OCI-LY1 (cell line): ENCODE measurements at regions not wholly inside any gene's neighbourhood (a gene's known extent, or its start where the extent isn't known, plus 50 kb on each side); places are given as distances from the start of the nearest gene placed in this dataset.

Experiments used
- H2AFZ ChIP-seq: fragments of 200-600 bp; sonication (generic), shearing (Covaris generic); 2 replicates; pipeline ENCODE4 v1.6.0; 2014; ENCODE audit warnings: antibody characterized with exemption, mild to moderate bottlenecking, low read length
- H3F3A ChIP-seq: fragments of 200-600 bp; sonication (generic), shearing (Covaris generic); 2 replicates; pipeline ENCODE4 v1.6.0; 2014; ENCODE audit warnings: mild to moderate bottlenecking, antibody characterized with exemption, low read length, moderate library complexity; ENCODE audit not compliant: insufficient read depth
- H3K27ac ChIP-seq: fragments of 200-600 bp; sonication (generic); 2 replicates; pipeline ENCODE4 v1.5.1; 2014; ENCODE audit warnings: low read length, mixed run types, mild to moderate bottlenecking, low read depth; ENCODE audit not compliant: poor library complexity, severe bottlenecking
- H3K27me3 ChIP-seq: fragments of 200-600 bp; sonication (generic); 2 replicates; pipeline ENCODE4 v1.6.0; 2014; ENCODE audit warnings: antibody characterized with exemption, mild to moderate bottlenecking, low read length, moderate library complexity; ENCODE audit not compliant: insufficient read depth
- H3K36me3 ChIP-seq: fragments of 200-600 bp; sonication (generic); 2 replicates; pipeline ENCODE4 v1.6.1; 2014; ENCODE audit warnings: mild to moderate bottlenecking, antibody characterized with exemption, low read length, moderate library complexity, mixed read lengths; ENCODE audit not compliant: insufficient read depth
- H3K4me1 ChIP-seq: fragments of 200-600 bp; sonication (generic); 2 replicates; pipeline ENCODE4 v1.5.1; 2014; ENCODE audit warnings: mild to moderate bottlenecking, low read length, moderate library complexity; ENCODE audit not compliant: insufficient read depth, severe bottlenecking
- H3K4me2 ChIP-seq: fragments of 200-600 bp; sonication (generic), shearing (Covaris generic); 2 replicates; pipeline ENCODE4 v1.6.1; 2014; ENCODE audit warnings: low read length
- H3K4me3 ChIP-seq: fragments of 200-600 bp; sonication (generic); 2 replicates; pipeline ENCODE4 v1.5.1; 2014; ENCODE audit warnings: low read length, low read depth, mild to moderate bottlenecking, mixed read lengths; ENCODE audit not compliant: poor library complexity, severe bottlenecking
- H3K79me2 ChIP-seq: fragments of 200-600 bp; shearing (Covaris generic); 2 replicates; pipeline ENCODE4 v1.6.1; 2016; ENCODE audit warnings: mixed run types, low read length, mixed read lengths; ENCODE audit not compliant: insufficient read depth
- H3K9ac ChIP-seq: fragments of 200-600 bp; sonication (generic), shearing (Covaris generic); 2 replicates; pipeline ENCODE4 v1.6.1; 2014; ENCODE audit warnings: mild to moderate bottlenecking, low read length, mixed read lengths
- H3K9me2 ChIP-seq: fragments of 200-600 bp; sonication (generic), shearing (Covaris generic); 2 replicates; pipeline ENCODE4 v1.6.1; 2014; ENCODE audit warnings: low read depth, mild to moderate bottlenecking, low read length, mixed read lengths
- H3K9me3 ChIP-seq: fragments of 200-600 bp; shearing (Covaris generic); 2 replicates; pipeline ENCODE4 v1.6.1; 2014; ENCODE audit warnings: low read length, mixed read lengths
- H4K20me1 ChIP-seq: fragments of 200-600 bp; sonication (generic), shearing (Covaris generic); 2 replicates; pipeline ENCODE4 v1.6.0; 2016; ENCODE audit warnings: mild to moderate bottlenecking, low read length; ENCODE audit not compliant: insufficient read depth
- EZH2 ChIP-seq: fragments of 200-600 bp; sonication (generic), shearing (Covaris generic); IDR thresholded peaks from 2 replicates; pipeline ENCODE4 v1.8.0; 2017; ENCODE audit warnings: borderline replicate concordance, mixed run types, mild to moderate bottlenecking, antibody characterized with exemption, low read length, moderate library complexity, mixed read lengths
- TF ChIP-seq, protein P1 (sequence below): fragments of 200-600 bp; sonication (generic), shearing (Covaris generic); IDR thresholded peaks from 2 replicates; pipeline ENCODE4 v1.5.1; 2017; ENCODE audit warnings: mild to moderate bottlenecking, antibody characterized with exemption, low read length, moderate library complexity, mixed read lengths

DNA sequence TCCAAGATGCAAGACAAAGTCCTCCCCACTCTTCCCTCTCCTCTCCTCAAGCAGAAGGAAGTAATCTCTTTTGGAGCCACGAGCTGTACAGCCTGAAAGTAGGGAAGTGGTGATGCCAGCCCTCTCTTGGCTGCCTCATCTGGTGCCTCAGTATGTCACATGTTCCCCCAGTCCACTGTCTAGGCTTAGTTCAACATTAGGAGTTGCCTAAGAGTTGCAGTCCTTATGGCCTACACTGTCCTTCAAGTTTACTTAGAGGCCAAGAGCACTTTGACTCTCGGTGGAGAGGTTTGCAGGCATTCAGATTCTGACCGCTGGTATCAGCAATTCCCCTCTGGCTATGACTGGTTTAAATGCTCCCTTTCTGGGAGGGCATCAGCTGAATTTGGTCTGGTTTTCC, 735.6 kb downstream of the GLUD2 start:
- Histone ChIP-seq H3K9ac (no peak overlapping the region), H3K79me2 (no peaks in the 10 kb centered on the region), H3K27me3 (no peaks in the 10 kb centered on the region), H3F3A (no peaks in the 10 kb centered on the region), H3K36me3 (no peaks in the 10 kb centered on the region), H3K4me3 (no peak overlapping the region), H3K9me3 (no peaks in the 10 kb centered on the region), H2AFZ (no peak overlapping the region), H3K4me2 (no peak overlapping the region), H3K27ac (no peak overlapping the region), H3K9me2 (no peaks in the 10 kb centered on the region), H3K4me1 (no peaks in the 10 kb centered on the region), H4K20me1 (no peaks in the 10 kb centered on the region)
- TF ChIP-seq, protein P1, sequence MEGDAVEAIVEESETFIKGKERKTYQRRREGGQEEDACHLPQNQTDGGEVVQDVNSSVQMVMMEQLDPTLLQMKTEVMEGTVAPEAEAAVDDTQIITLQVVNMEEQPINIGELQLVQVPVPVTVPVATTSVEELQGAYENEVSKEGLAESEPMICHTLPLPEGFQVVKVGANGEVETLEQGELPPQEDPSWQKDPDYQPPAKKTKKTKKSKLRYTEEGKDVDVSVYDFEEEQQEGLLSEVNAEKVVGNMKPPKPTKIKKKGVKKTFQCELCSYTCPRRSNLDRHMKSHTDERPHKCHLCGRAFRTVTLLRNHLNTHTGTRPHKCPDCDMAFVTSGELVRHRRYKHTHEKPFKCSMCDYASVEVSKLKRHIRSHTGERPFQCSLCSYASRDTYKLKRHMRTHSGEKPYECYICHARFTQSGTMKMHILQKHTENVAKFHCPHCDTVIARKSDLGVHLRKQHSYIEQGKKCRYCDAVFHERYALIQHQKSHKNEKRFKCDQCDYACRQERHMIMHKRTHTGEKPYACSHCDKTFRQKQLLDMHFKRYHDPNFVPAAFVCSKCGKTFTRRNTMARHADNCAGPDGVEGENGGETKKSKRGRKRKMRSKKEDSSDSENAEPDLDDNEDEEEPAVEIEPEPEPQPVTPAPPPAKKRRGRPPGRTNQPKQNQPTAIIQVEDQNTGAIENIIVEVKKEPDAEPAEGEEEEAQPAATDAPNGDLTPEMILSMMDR: no peak
- TF ChIP-seq EZH2: no peak

- Histone ChIP-seq H3K79me2 (no peaks in the 10 kb centered on the region), H3K27ac (no peak overlapping the region), H2AFZ (no peak overlapping the region), H3K9ac (no peak overlapping the region), H3K4me2 (no peak overlapping the region), H3K9me3 (no peaks in the 10 kb centered on the region), H3F3A (no peaks in the 10 kb centered on the region), H3K27me3 (no peaks in the 10 kb centered on the region), H3K9me2 (no peaks in the 10 kb centered on the region), H4K20me1 (no peaks in the 10 kb centered on the region), H3K4me3 (no peak overlapping the region), H3K4me1 (no peaks in the 10 kb centered on the region), H3K36me3 (no peaks in the 10 kb centered on the region)
- TF ChIP-seq EZH2: no peak
- TF ChIP-seq, protein P1: no peak
Observed at GRCh38 chrX:121802881-121803412, 755.5 kb downstream of the GLUD2 start.

DNA sequence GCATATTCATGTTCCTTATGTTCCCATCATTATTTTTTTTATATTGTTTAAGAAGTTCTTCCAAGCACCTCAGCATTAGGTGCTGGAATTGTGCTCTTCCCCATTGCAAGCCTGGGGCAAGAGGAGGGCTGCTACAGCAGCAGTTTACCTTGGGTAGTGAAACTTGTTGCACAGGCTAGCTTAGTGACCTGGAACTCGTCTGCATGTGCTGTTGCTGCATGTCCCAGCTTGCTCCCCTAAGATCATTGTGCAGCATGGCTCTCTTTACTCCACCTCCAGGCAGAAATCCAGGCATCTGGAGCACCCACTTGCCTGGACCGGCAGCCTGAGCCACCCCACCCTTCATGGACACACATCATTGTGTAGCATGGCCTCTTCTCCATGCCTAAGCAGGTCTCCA, 776.0 kb downstream of the GLUD2 start:
- Histone ChIP-seq H3K27me3 (no peaks in the 10 kb centered on the region), H3K9ac (no peak overlapping the region), H4K20me1 (no peaks in the 10 kb centered on the region), H3K27ac (no peak overlapping the region), H3K79me2 (no peaks in the 10 kb centered on the region), H3K9me3 (no peaks in the 10 kb centered on the region), H3K4me3 (no peak overlapping the region), H3K4me1 (no peaks in the 10 kb centered on the region), H3K9me2 (no peaks in the 10 kb centered on the region), H2AFZ (no peak overlapping the region), H3F3A (no peaks in the 10 kb centered on the region), H3K4me2 (no peak overlapping the region), H3K36me3 (no peaks in the 10 kb centered on the region)
- TF ChIP-seq, protein P1: no peak
- TF ChIP-seq EZH2: no peak
